ENCODE measurements at regions not wholly inside any gene's neighbourhood (a gene's known extent, or its start where the extent isn't known, plus 50 kb on each side); places are given as distances from the start of the nearest gene placed in this dataset.

DNA sequence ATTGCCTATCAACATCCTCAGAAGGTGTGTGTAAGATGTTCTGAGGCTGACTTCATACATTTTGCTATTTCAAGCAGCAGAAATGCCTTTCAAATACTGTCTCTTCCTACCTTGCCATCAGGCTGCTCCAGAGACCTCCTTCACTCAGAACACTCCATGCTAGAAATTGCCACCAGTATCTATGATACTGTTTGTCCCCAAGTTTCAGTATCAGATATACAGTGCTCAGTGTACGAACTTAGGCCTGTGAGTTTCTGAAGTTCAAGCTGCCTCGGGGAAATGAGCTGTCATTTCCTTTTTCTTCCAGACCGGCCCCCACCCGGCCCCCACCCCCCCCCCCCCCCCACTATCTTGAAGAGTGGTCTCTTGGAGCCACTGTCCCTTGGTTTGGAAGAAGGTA, 373.4 kb upstream of the CHRM2 start:
- TF ChIP-seq CTCF (IDR thresholded peaks at IDR 0.05; ENCODE audit: low read depth, low read length) (no peak), POLR2A (IDR thresholded peaks at IDR 0.05; ENCODE audit: extremely low read depth, insufficient read length) (no peak), MAX (IDR thresholded peaks at IDR 0.05; ENCODE audit: low read depth, low read length) (no peak), MYC (IDR thresholded peaks at IDR 0.05; ENCODE audit: low read depth, low read length) (no peak)

Data from NB4 (cell line).